GM23338 (cell line): ENCODE measurements at regions not wholly inside any gene's neighbourhood (a gene's known extent, or its start where the extent isn't known, plus 50 kb on each side); places are given as distances from the start of the nearest gene placed in this dataset.

Experiments
- ATAC-seq: fragments of 200-7000 bp; cut with Tn5 transposase; 3 replicates; pipeline ENCODE4 v1.9.1; 2020
- DNase-seq: peaks from one replicate; pipeline ENCODE4 v3.0.0-alpha.2; 2015; ENCODE audit warnings: low spot score
- H2AFZ ChIP-seq: fragments of 200-600 bp; sonication (generic); 2 replicates; pipeline ENCODE4 v1.8.0; 2016; ENCODE audit warnings: antibody characterized with exemption, mild to moderate bottlenecking, moderate library complexity
- H3F3A ChIP-seq: fragments of 200-600 bp; sonication (generic); replicated peaks from 2 replicates; pipeline ENCODE4 v1.8.0; 2017; ENCODE audit warnings: antibody characterized with exemption, mixed run types, low read depth
- H3K27ac ChIP-seq: fragments of 200-600 bp; sonication (generic); 2 replicates; pipeline ENCODE4 v1.6.1; 2016; ENCODE audit warnings: low read depth
- H3K27me3 ChIP-seq: fragments of 200-600 bp; sonication (generic); 2 replicates; pipeline ENCODE4 v1.8.0; 2016; ENCODE audit warnings: mild to moderate bottlenecking, mixed run types, moderate library complexity; ENCODE audit not compliant: insufficient read depth
- H3K36me3 ChIP-seq: fragments of 200-600 bp; sonication (generic); 2 replicates; pipeline ENCODE4 v1.8.0; 2016; ENCODE audit warnings: mild to moderate bottlenecking; ENCODE audit not compliant: insufficient read depth
- H3K4me1 ChIP-seq: fragments of 200-600 bp; sonication (generic); 2 replicates; pipeline ENCODE4 v1.8.0; 2016; ENCODE audit warnings: mild to moderate bottlenecking, moderate library complexity; ENCODE audit not compliant: insufficient read depth
- H3K4me2 ChIP-seq: fragments of 200-600 bp; sonication (generic); 2 replicates; pipeline ENCODE4 v1.7.1; 2017; ENCODE audit warnings: mixed run types
- H3K4me3 ChIP-seq: fragments of 200-600 bp; sonication (generic); 2 replicates; pipeline ENCODE4 v1.6.1; 2016; ENCODE audit warnings: mixed run types
- H3K79me2 ChIP-seq: fragments of 200-600 bp; sonication (generic); replicated peaks from 2 replicates; pipeline ENCODE4 v1.8.0; 2017; ENCODE audit warnings: mild to moderate bottlenecking; ENCODE audit not compliant: insufficient read depth
- H3K9me2 ChIP-seq: fragments of 200-600 bp; sonication (generic); 2 replicates; pipeline ENCODE4 v1.8.0; 2017; ENCODE audit not compliant: insufficient read depth
- H4K20me1 ChIP-seq: fragments of 200-600 bp; sonication (generic); replicated peaks from 2 replicates; pipeline ENCODE4 v1.8.0; 2017; ENCODE audit warnings: mild to moderate bottlenecking; ENCODE audit not compliant: insufficient read depth
- H3K27ac Mint-ChIP-seq: 2 replicates; pipeline ENCODE4 v1.8.0; 2020; ENCODE audit warnings: inconsistent platforms, mild to moderate bottlenecking, moderate library complexity, mixed read lengths
- H3K27me3 Mint-ChIP-seq: 3 replicates; pipeline ENCODE4 v1.8.0; 2022; ENCODE audit warnings: low read depth, mild to moderate bottlenecking, moderate library complexity, mixed read lengths, inconsistent platforms; ENCODE audit not compliant: insufficient read depth, poor library complexity
- H3K36me3 Mint-ChIP-seq: 3 replicates; pipeline ENCODE4 v1.8.0; 2021; ENCODE audit warnings: low read depth, mild to moderate bottlenecking, inconsistent platforms, moderate library complexity, mixed read lengths
- H3K4me1 Mint-ChIP-seq: 3 replicates; pipeline ENCODE4 v1.8.0; 2020; ENCODE audit warnings: mild to moderate bottlenecking, inconsistent platforms, mixed read lengths
- H3K4me3 Mint-ChIP-seq: 3 replicates; pipeline ENCODE4 v1.8.0; 2021; ENCODE audit warnings: moderate library complexity, mild to moderate bottlenecking, inconsistent platforms, mixed read lengths
- H3K9me3 Mint-ChIP-seq: 3 replicates; pipeline ENCODE4 v1.8.0; 2020; ENCODE audit warnings: moderate library complexity, mild to moderate bottlenecking, inconsistent platforms, mixed read lengths
- CREB1 ChIP-seq: fragments of 250-450 bp; sonication (Bioruptor Pico); IDR thresholded peaks from 2 replicates; pipeline ENCODE4 v1.5.0; 2020; ENCODE audit warnings: low read depth, mild to moderate bottlenecking, moderate library complexity
- EZH2phosphoT487 ChIP-seq: fragments of 200-600 bp; sonication (generic); IDR thresholded peaks from one replicate; pipeline ENCODE4 v1.8.1; 2018; ENCODE audit warnings: antibody characterized with exemption; ENCODE audit not compliant: unreplicated experiment
- JUNB ChIP-seq: IDR thresholded peaks from one replicate; pipeline ENCODE4 v1.6.1; 2016; ENCODE audit warnings: antibody characterized with exemption; ENCODE audit not compliant: unreplicated experiment
- POLR2AphosphoS5 ChIP-seq: IDR thresholded peaks from 2 replicates; pipeline ENCODE4 v1.6.1; 2016; ENCODE audit warnings: antibody characterized with exemption, low read depth
- REST ChIP-seq: IDR thresholded peaks from one replicate; pipeline ENCODE4 v1.6.1; 2018; ENCODE audit warnings: antibody characterized with exemption; ENCODE audit not compliant: unreplicated experiment
- STAT1 ChIP-seq: IDR thresholded peaks from one replicate; pipeline ENCODE4 v1.6.1; 2016; ENCODE audit warnings: antibody characterized with exemption; ENCODE audit not compliant: unreplicated experiment
- ZNF114 ChIP-seq: fragments of 250-450 bp; sonication (Bioruptor Pico); IDR thresholded peaks from 2 replicates; pipeline ENCODE4 v1.5.0; 2020; ENCODE audit warnings: mild to moderate bottlenecking, moderate library complexity
- ZNF331 ChIP-seq: fragments of 250-450 bp; sonication (Bioruptor Pico); IDR thresholded peaks from 2 replicates; pipeline ENCODE4 v1.5.0; 2020; ENCODE audit warnings: low read depth, mild to moderate bottlenecking, moderate library complexity
- TF ChIP-seq, protein P1 (sequence below), 2 experiments: fragments of 200-600 bp in 1 of 2; sonication (generic) in 1 of 2; conservative IDR thresholded peaks; 2 replicates each; pipeline versions ENCODE4 v1.5.1 to v1.6.1; 2016 to 2017; ENCODE audit warnings: antibody characterized with exemption in 2 of 2, low read depth in 2 of 2, mild to moderate bottlenecking in 2 of 2, moderate library complexity in 1 of 2

- TF ChIP-seq ZNF331 (no peak), STAT1 (no peak), REST (no peak), POLR2AphosphoS5 (no peak)
- TF ChIP-seq, protein P1, sequence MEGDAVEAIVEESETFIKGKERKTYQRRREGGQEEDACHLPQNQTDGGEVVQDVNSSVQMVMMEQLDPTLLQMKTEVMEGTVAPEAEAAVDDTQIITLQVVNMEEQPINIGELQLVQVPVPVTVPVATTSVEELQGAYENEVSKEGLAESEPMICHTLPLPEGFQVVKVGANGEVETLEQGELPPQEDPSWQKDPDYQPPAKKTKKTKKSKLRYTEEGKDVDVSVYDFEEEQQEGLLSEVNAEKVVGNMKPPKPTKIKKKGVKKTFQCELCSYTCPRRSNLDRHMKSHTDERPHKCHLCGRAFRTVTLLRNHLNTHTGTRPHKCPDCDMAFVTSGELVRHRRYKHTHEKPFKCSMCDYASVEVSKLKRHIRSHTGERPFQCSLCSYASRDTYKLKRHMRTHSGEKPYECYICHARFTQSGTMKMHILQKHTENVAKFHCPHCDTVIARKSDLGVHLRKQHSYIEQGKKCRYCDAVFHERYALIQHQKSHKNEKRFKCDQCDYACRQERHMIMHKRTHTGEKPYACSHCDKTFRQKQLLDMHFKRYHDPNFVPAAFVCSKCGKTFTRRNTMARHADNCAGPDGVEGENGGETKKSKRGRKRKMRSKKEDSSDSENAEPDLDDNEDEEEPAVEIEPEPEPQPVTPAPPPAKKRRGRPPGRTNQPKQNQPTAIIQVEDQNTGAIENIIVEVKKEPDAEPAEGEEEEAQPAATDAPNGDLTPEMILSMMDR (conservative IDR thresholded peaks at IDR 0.05; ENCODE audit: low read depth in 2 of 2): no peak
Measured at GRCh38 chr1:83113652-83114051, 885.3 kb downstream of the TTLL7 start (continued).

DNA sequence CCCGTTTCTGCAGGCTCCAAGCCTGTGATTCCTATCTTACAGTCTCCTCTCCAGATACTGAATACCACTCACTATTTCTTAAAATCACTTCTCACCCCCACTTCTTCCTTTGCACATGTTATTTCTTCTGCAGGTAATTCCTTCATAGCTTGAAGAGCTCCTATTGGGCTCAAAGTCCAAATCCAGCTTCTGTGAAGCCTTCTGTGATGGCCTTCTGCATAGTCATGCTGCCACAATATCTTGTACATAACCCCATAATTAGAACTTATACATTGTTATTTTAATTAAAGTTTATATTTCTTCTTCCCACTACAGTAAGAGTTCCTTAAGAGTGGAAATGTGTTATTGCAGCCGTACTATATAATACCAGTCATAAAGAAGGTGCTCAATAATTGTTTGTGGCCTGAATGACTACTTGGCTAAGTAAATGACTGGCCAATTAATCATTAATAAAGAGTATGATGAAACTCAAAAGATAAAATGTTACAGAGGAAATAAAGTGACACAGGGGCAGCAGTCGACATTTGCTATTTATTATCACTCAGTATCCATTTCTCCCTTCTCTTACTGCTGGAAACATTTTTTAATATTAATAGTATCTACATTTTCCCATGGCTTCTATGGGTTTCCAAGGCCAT is 886.6 kb downstream of the TTLL7 start:
- Mint-ChIP-seq H3K27ac (no peak overlapping the region), H3K9me3 (no peaks in the 10 kb centered on the region), H3K4me1 (peaks cover 18% of the 10 kb centered on the region), H3K36me3 (no peaks in the 10 kb centered on the region), H3K27me3 (no peaks in the 10 kb centered on the region), H3K4me3 (no peak overlapping the region)
- Histone ChIP-seq H3K36me3 (no peaks in the 10 kb centered on the region), H3K27me3 (no peaks in the 10 kb centered on the region), H3K79me2 (no peaks in the 10 kb centered on the region), H3K9me2 (no peaks in the 10 kb centered on the region), H3K4me3 (no peak overlapping the region), H3K27ac (no peak overlapping the region), H3K4me1 (peaks cover 10% of the 10 kb centered on the region; the same call in 1 of the 2 replicates), H3F3A (no peaks in the 10 kb centered on the region), H3K4me2 (no peak overlapping the region), H4K20me1 (no peaks in the 10 kb centered on the region), H2AFZ (no peak overlapping the region)
- no peak for DNase-seq
- no peak for ATAC-seq
- TF ChIP-seq CREB1 (CRISPR knock-in tag) (no peak), ZNF114 (no peak), REST (no peak), STAT1 (no peak), JUNB (no peak), EZH2phosphoT487 (no peak)
- TF ChIP-seq, protein P1 (conservative IDR thresholded peaks at IDR 0.05; ENCODE audit: low read depth in 2 of 2): no peak
